ENCODE measurements at regions not wholly inside any gene's neighbourhood (a gene's known extent, or its start where the extent isn't known, plus 50 kb on each side); places are given as distances from the start of the nearest gene placed in this dataset.
"Not testable (repeated sequence)": the region's sequence is repeated elsewhere in the genome, so short reads cannot be mapped to it uniquely, and the experiment has no call there.

- no peak for DNase-seq (ENCODE audit: low read depth)
Measured at GRCh38 chr1:101550581-101550980, 313.8 kb downstream of the S1PR1 start.

GRCh38 chr1:101566883-101567538 is 330.2 kb downstream of the S1PR1 start:
- no peak for DNase-seq (ENCODE audit: low read depth)

- peak; percentile 13 for DNase-seq (ENCODE audit: low read depth)
Measured at GRCh38 chr1:101567582-101568189, 330.9 kb downstream of the S1PR1 start.

GRCh38 chr1:101587741-101588140 is 350.9 kb downstream of the S1PR1 start:
- no peak for DNase-seq (ENCODE audit: low read depth)

GRCh38 chr1:101588677-101589076 is 351.9 kb downstream of the S1PR1 start:
- no peak for DNase-seq (ENCODE audit: low read depth)

GRCh38 chr1:101592845-101593244 is 356.0 kb downstream of the S1PR1 start:
- no peak for DNase-seq (ENCODE audit: low read depth)

GRCh38 chr1:101595881-101596374 is 359.1 kb downstream of the S1PR1 start:
- no peak for DNase-seq (ENCODE audit: low read depth)

- not testable (repeated sequence) for DNase-seq (ENCODE audit: low read depth)
Measured at GRCh38 chr1:101600615-101601014, 363.8 kb downstream of the S1PR1 start.

GRCh38 chr1:101603726-101604125 is 366.9 kb downstream of the S1PR1 start:
- no peak for DNase-seq (ENCODE audit: low read depth)

- DNase-seq (ENCODE audit: low read depth) = no peak
Measured at GRCh38 chr1:101605878-101606277, 369.1 kb downstream of the S1PR1 start.

GRCh38 chr1:101613546-101613945 is 376.7 kb downstream of the S1PR1 start:
- DNase-seq (ENCODE audit: low read depth) = no peak

- DNase-seq (ENCODE audit: low read depth) = no peak
Measured at GRCh38 chr1:101618900-101619299, 377.8 kb downstream of the OLFM3 start.

- DNase-seq (ENCODE audit: low read depth) = no peak
Measured at GRCh38 chr1:101632548-101633272, 364.0 kb downstream of the OLFM3 start.

GRCh38 chr1:101645810-101646209 is 350.9 kb downstream of the OLFM3 start:
- no peak for DNase-seq (ENCODE audit: low read depth)

GRCh38 chr1:101652484-101652883 is 344.2 kb downstream of the OLFM3 start:
- no peak for DNase-seq (ENCODE audit: low read depth)

- DNase-seq (ENCODE audit: low read depth) = no peak
Measured at GRCh38 chr1:101653482-101653946, 343.2 kb downstream of the OLFM3 start.

- DNase-seq (ENCODE audit: low read depth) = no peak
Measured at GRCh38 chr1:101664726-101665125, 332.0 kb downstream of the OLFM3 start.

GRCh38 chr1:101667761-101668160 is 329.0 kb downstream of the OLFM3 start:
- no peak for DNase-seq (ENCODE audit: low read depth)

- DNase-seq (ENCODE audit: low read depth) = no peak
Measured at GRCh38 chr1:101683136-101683535, 313.6 kb downstream of the OLFM3 start.

GRCh38 chr1:101683561-101683960 is 313.2 kb downstream of the OLFM3 start:
- DNase-seq (ENCODE audit: low read depth) = no peak

GRCh38 chr1:101697072-101697471 is 299.7 kb downstream of the OLFM3 start:
- no peak for DNase-seq (ENCODE audit: low read depth)

GRCh38 chr1:101698681-101699080 is 298.0 kb downstream of the OLFM3 start:
- no peak for DNase-seq (ENCODE audit: low read depth)

- DNase-seq (ENCODE audit: low read depth) = no peak
Measured at GRCh38 chr1:101704895-101705294, 291.8 kb downstream of the OLFM3 start.
